HG03432 (cell line): ENCODE measurements at regions not wholly inside any gene's neighbourhood (a gene's known extent, or its start where the extent isn't known, plus 50 kb on each side); places are given as distances from the start of the nearest gene placed in this dataset.

Source experiments
- ATAC-seq: cut with Tn5 transposase; IDR thresholded peaks from one replicate; pipeline ENCODE4 v1.9.1; 2021; ENCODE audit warnings: mild to moderate bottlenecking, moderate library complexity; ENCODE audit not compliant: unreplicated experiment

DNA sequence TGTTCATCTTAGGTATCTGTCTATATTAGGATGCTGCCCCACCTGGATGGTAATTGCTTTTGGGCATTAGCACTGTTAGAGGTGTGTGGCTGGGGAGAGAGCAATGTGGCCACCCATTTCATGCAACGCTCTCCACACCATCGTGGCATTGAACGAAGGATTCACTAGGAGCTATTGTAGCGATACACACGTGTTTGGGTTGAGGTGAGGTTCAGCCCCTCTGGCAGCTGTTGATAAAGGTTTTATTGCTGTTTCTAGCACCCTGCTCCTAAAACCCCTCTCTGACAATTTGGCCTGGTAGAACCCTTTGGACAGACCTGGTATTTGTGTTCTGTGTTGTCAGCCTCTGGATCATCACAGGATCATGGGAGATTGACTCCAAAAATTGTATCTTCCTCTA lies 280.9 kb downstream of the PRL start:
- ATAC-seq: no peak

DNA sequence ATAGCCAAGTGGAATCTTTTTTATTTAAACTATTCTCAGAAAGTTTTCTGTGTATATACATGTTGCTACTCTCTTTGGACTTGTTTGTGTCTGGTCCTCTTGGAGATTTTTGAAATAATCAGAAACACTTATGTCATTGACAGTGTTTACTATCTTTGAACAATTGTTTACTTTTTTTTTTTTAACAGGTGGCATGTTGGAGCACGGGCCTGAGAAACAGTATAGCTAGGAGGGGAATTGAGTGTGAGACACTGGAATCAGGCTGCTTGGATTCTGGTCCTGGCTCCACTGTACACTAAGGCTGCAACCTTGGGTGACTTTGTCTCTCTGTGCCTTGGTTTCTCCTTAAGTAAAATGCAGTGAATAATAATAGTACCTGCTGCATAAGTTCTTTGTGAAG lies 279.6 kb downstream of the PRL start:
- no peak for ATAC-seq

DNA sequence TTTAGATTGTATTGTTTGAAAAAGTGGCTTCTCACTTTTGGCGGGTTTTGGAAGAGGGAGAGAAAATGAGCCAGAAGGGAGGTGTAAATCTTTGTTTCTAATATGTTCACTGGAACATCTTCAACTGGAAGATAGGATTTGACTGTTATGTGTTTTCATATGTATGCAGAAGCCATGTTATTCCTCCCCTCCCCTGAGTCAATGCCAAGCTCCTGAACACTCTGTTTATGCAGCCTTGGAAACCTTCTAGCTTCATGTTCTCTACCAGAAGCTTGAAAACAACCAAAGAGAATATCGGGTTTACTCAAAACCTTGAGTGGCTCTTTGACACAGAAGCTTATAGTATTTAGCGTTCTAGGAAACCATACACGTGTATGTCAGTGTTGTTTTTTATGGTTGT lies 279.1 kb downstream of the PRL start:
- no peak for ATAC-seq

DNA sequence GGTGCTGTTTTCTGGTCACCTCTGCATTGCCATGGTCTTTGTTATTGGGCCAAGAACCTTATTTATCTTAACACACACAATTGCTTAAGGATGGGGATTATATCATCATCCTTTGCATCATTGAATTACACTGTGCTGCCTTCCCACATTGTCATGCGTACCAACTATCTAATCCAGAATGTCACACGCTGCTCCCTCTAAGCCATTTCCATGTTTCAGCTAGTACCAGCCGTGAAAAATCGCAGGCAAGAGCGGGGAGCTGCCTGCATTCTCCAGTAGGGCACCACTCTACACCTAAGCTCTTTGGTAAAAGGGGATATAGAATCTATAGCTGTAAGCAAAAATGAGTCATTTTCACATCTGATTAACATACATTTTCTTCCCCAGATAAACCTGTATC lies 277.0 kb downstream of the PRL start:
- ATAC-seq: no peak

DNA sequence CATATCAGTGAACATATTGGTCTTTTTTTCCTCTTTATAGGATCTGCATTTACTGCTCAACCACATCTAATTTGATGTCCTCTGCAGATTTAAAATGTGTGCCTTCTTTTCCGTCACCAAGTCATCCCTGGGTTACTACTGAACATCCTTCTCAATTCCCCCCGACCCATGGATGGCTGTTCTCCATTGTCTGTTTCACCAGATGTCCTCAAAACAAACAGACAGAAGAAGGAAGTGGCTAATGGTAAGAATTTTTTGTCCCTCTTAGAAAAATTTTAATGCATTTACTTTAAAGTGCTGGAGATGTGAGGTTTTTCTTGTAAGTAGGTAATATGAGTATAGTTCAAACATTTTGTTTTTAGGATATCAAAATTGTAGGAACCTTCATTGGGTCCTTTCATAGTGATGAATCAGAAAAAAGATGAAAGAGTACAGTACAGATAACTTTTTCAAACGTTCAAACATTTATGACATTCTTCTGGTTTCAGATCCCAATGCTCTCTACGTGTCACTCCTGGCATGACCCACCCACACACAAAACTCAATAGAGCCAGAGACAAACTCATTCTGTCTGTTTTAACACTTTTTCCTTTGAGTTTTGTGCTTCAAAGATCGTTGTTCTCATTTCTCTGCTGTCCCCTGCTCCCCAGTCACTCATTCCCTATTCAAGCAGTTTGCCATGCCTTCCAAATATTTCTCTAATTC lies 276.4 kb downstream of the PRL start:
- ATAC-seq: no peak

DNA sequence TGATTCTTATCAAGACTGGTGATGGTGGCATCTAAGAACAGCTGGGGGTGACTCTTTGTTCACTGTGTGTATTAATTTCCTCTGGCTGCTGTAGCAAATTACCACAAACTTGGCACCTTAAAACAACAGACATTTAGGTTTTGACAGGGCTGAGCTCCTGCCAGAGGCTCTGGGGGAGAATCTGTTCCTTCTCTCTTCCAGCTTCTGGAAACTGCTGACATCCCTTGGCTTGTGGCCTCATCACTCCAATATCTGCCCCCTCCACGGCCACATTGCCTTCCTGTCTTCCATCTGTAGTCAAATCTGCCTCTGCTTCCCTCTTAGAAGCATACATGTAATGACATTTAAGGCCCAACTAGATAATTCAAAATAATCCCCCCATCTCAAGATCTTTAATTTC lies 274.9 kb downstream of the PRL start:
- no peak for ATAC-seq

DNA sequence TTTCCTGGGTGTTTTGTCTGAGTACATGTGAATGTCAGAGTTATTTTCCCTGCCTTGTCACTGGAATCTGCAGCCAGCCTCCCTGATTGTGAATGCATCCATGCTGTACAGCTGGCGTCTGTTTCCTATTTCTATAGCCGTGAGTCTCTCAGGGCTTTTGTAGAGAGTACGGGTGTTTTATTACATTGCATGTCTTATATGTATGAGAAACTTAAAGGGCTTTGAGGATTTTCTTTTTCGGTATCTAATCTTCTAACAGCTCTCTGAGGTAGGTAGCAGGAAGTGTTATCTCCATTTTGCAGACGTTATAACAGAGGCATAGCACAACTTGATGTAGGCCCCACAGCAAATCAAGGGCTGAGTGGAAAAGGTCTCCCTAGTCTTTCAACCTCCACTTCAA lies 272.9 kb downstream of the PRL start:
- no peak for ATAC-seq

DNA sequence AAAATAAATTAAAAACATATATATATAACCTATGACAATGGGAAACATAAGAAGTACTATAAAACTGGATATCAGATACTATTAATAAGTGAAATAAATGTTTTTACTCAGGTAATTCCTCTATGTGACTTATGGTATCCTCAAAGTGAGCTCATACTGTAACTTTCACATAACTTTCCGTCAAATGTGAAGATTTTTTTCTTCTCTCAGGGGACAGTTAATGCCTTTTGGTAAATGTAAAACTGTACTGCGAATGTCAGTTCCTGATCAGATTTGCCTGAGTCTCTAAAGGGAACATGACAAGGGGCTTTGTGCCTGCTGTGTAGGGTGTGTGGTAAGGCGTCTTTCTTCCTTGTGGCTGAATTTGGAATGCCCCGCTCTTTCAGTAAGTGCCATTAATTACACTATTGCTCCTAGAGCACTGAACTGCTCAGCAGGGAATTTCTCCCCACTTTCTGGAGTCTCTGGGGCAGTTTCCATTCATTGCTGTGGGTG lies 271.8 kb downstream of the PRL start:
- ATAC-seq: peak; percentile 34

DNA sequence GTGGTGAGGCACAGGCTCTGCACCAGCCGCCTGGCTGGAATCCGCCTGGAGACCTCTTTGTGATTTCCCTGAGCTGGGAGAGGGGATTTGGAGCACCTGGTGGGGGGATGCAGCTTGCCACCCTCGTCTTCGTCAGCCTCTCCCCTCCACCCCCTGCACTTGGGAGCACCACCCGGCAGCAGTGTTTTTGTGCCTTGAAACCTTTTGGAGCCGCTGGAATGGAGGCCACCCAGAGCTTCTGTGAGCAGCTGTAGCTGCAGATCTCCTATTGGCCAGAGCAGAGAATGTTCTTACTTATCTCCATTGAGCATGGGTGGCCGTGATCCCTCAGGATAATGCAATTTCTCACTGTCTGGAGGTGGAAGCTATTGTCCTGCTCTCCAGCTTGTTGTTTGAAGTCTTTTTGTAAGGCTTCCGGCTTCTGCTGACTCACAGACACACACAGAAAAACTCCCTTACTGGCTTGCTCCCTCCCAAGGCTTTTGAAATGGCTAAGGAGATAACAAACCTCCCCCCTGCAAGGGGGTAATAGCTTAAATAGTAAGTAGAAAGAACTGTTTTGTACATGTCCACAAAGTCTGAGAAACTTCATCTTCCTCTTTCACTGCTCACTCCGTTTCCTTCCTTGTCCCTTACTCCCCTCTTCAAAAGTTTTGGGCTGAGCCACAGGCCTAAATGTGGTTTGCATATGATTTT lies 271.2 kb downstream of the PRL start:
- peak; percentile 69 for ATAC-seq

DNA sequence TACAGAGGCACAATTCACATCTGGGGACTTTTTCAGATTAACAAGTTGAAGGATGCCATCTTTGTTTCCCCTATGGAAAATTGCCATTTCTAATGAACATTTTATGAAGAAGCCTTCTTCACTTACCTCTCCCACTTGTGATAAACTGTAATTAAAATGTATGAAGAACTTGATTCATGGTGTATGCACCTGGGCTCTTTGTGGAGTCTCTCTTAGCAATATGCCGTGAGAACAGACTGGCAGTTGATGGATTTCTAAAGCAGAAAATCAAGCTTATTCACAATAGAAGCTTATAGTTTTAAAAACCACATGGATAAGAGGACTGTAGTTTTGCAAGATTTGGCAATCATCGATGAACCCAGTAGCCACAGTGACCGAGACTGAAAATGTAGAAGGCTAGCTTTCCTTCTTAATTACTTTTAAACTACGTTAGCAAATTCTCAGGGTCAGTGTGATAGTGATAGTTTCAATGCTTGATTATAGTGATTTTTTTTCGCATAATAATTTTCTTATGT lies 270.6 kb downstream of the PRL start:
- peak; percentile 2 for ATAC-seq

DNA sequence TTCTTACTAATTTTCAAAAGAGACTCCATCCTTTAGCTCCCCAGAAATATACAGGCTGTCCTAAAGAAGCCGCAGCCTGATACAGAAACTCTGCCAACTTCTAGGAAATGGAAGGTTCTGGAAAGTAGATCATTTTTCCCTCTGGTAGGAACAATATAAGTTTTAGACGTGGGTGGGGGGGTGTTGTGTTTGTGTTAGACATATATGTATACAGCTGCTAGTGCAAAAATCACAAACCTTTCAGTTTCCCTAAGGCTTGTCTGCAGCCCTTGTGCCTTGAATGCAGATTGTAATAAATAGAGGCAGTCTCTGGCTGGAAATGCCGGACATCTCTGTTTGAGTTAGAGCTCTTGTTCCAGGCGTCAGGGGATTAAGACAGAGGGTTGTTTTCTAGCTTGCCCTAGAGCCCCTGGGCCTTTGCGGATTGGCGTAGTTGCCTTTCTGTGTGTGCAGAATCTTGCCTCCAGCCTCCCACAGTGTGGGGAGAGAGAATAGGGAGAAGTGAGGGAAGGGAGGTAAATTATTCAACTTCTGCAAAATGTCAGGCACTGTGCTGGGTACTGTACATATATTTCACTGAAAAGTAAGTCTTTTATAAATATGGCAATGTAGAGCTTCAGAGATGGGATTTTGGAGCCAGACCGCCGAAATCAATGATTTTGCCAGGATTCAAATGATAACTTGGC lies 269.7 kb downstream of the PRL start:
- ATAC-seq: no peak

DNA sequence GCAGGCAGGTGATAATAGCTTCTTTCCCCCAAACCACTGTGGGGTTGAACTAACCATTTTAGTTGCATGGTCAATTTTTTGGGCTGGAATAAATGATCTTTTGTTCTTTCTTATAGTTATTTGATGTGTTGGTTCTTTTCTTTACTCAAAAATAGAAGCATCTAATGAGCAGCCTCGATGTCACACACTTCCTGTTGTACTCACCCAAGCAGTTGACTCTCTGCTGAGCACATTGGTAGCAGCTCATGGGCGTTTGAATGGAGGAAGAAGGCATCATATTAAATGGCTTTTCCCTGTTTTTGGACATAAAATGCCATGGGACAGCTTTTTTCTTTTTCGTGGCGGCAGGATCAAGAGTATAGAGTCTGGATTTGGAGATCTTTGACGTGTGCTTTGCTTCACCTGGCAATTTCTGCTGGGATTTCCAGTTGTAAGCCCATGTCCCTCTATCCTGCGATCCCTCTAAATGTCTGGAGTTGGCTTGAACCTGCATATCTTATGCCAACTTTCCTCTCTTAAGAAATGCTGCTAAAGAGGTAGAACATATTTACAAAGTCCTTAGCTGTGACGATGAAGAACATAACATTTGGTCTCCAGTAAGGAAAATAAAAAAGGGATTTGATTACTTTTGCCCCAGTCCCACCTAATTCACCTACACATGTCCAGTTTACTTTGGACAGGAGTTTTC lies 268.3 kb downstream of the PRL start:
- ATAC-seq: peak; percentile 25

DNA sequence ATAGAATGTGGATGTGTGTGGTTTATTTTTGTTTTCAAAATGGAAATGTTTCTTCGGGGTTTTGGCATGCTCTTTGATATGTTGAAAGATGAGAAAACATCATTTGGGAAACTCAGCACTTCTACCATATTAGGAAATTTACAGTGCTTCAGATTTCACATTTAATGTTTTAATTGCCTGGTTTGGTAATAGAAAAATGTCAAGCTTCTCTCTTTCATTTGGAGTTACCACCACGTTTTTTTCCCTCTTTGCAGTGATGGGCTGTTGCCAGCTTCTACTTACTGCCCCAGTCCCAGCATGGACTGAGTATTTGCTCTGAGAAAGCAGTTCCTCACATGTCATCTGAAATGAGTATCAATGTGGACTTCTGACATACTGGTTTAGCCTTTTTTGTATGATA lies 267.7 kb downstream of the PRL start:
- ATAC-seq: no peak

DNA sequence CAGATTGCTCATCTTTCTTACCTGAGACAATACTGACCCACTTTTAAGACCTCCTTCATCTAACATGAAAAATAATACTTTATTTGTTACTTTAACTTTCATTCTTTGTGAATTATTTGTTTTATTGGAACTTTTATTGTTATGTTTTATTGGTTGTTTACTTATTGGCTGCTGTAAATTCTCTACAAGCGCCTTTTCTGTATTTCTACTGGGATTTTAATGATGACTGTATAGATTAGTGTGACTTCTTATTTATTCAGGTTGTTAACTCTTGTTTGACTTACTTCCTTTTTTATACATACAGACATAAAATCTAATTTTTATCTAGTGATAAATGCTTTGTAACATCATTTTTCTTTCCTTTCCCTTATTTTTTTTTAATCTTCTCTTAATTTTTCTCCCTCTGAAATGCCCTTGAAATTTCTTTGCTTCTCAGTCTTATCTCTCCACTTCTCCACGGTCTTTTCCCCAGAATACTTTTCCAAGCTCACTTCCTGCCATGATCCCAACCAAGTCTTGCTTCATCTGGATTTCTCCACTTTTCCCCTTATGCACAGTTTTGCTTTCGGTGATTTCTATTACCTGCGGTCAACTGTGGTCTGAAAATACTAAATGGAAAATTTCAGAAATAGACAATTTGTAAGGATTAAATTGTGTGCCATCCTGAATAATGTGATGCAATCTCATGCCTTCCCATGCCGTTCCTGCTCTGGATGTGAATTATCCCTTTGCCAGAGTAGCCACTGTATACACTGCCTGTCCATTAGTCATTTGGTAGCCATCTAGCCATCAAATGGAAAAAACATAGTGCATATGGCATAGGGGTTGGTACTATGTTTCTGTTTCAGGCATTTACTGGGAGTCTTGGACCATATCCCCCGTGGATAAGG lies 265.9 kb downstream of the PRL start:
- ATAC-seq: no peak

DNA sequence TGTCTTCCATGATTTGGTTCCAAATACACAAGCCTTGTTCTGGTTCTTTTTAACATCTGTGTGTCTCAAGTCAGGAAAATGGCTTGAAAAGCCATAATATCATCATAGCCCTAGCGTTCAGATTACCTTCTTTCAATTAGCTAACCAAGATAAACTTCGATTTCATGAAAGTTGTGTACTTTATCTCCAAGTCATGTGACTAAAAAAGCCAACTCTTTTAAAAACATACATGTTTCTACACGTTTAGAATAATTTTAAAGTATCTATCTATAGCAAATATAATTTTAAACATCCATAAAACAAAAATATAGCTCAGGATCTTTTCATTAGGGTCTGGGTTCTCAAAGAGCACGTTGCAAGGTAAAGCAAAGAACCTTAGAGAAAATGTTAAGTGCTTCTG lies 261.1 kb downstream of the PRL start:
- ATAC-seq: no peak

DNA sequence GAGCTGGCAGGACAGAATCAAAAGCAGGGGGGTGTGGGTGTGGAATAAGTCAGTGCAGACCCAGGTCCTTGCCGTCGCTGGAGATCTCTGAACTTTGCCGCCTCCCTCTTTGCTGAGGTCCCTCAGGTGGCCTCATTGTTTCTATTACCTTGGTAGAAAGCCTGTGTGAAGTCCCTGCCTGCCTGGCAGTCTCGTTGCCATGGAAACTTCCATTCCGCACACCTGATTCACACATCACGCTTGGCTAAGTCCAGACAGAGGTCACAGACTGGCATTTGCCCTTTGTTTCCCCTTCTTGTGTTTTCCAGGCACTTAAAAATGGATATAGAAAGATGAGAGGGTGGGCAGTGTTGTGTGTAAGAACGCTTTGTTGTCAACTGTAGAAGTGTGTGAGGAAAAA lies 260.6 kb downstream of the PRL start:
- ATAC-seq: peak; percentile 83

DNA sequence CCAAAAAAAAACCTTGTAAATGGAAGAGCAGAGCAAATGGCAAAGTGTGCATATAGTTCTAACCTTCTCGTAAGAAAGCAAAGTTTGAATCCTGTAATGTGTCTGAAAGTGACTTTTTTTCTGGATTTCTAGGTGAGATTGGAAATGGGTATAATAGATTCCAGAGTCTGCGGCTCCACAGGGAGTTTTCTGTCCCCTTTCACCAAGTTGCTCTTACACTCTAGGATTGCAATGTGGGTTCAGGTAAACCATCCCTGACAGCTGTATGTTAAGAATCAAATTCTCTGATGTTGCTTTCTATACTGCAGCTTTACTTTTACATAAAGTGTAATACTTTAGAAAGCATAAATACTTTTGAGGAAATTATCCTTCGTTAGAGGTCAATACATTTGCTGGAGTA lies 260.1 kb downstream of the PRL start:
- ATAC-seq: peak; percentile 17

DNA sequence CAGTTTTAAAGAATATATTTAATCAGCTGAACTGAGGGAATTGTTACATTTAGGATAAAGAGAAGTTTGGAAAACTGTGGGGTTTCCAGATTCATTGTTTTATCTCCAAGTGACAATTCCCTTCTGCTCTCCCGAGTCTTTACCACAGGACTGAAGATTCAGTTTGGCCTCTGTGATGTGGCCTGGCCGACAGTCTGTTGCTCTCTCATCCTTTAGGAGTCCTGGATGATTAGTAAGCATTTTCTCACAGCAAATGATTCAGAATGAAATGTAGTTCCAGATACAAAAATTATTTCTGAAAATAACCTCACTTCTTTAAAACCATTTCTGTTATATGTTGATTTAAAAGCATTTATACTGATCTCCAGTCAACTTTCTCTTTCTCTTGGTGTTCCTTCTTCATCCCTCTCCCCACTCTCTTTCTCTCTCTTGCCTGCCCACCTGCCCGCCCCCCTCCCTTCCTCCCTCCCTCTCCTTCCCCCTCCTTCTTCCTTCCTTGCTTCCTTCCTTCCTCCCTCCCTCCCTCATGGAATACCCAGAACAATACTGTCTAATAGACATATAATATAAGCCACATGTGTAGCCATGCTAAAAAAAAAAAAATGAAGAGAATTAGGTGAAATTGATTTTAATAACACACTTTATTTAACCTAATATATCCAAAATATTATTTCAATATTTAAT lies 254.9 kb downstream of the PRL start:
- ATAC-seq: no peak

DNA sequence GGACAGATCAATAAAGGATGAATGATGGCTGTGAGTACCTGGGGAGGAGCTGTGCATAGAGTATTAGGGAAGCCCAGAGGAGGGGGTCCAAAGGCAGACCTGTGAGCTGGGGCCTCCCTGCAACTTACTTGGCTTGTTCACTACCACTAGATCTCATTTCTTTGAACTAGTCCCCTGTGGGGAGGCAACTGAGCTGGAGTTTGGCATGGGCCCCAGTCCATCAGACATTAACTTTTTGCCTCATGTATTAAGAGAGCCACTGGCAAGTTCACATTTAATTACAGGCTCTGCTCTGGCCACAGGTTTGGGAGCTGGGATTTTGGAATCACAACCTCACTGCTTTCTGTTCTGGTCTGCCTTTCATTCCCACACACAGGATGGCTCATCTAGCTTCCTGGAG lies 254.1 kb downstream of the PRL start:
- no peak for ATAC-seq
